ENCODE measurements at regions not wholly inside any gene's neighbourhood (a gene's known extent, or its start where the extent isn't known, plus 50 kb on each side); places are given as distances from the start of the nearest gene placed in this dataset.

- DNase-seq (ENCODE audit: low spot score) = no peak
Observed at GRCh38 chr7:106606120-106606519, 54.8 kb downstream of the CCDC71L start.

- DNase-seq (ENCODE audit: low spot score) = no peak
Observed at GRCh38 chr7:106604971-106605370, 56.0 kb downstream of the CCDC71L start.

GRCh38 chr7:106604303-106604924, 56.5 kb downstream of the CCDC71L start:
- DNase-seq (ENCODE audit: low spot score) = no peak

- DNase-seq (ENCODE audit: low spot score) = no peak
Observed at GRCh38 chr7:106603346-106603745, 57.6 kb downstream of the CCDC71L start.

GRCh38 chr7:106602062-106602461, 58.9 kb downstream of the CCDC71L start:
- DNase-seq (ENCODE audit: low spot score) = no peak

GRCh38 chr7:106600569-106601373, 60.2 kb downstream of the CCDC71L start:
- no peak for DNase-seq (ENCODE audit: low spot score)

GRCh38 chr7:106599343-106599698, 61.6 kb downstream of the CCDC71L start:
- DNase-seq (ENCODE audit: low spot score) = no peak

- DNase-seq (ENCODE audit: low spot score) = peak; percentile 70
Observed at GRCh38 chr7:106598663-106599342, 62.2 kb downstream of the CCDC71L start.

- DNase-seq (ENCODE audit: low spot score) = no peak
Observed at GRCh38 chr7:106597751-106598546, 63.0 kb downstream of the CCDC71L start.

- DNase-seq (ENCODE audit: low spot score) = no peak
Observed at GRCh38 chr7:106597014-106597413, 63.9 kb downstream of the CCDC71L start.

- DNase-seq (ENCODE audit: low spot score) = no peak
Observed at GRCh38 chr7:106595922-106596321, 65.0 kb downstream of the CCDC71L start.

- DNase-seq (ENCODE audit: low spot score) = no peak
Observed at GRCh38 chr7:106593028-106593417, 67.9 kb downstream of the CCDC71L start.

- no peak for DNase-seq (ENCODE audit: low spot score)
Observed at GRCh38 chr7:106592282-106593027, 68.5 kb downstream of the CCDC71L start.

GRCh38 chr7:106591146-106591545, 69.8 kb downstream of the CCDC71L start:
- DNase-seq (ENCODE audit: low spot score) = no peak

GRCh38 chr7:106590209-106590816, 70.6 kb downstream of the CCDC71L start:
- no peak for DNase-seq (ENCODE audit: low spot score)

- no peak for DNase-seq (ENCODE audit: low spot score)
Observed at GRCh38 chr7:106589198-106589879, 71.6 kb downstream of the CCDC71L start.

- DNase-seq (ENCODE audit: low spot score) = no peak
Observed at GRCh38 chr7:106588422-106589197, 72.3 kb downstream of the CCDC71L start.

- no peak for DNase-seq (ENCODE audit: low spot score)
Observed at GRCh38 chr7:106584914-106585759, 75.8 kb downstream of the CCDC71L start.
